ENCODE measurements at regions not wholly inside any gene's neighbourhood (a gene's known extent, or its start where the extent isn't known, plus 50 kb on each side); places are given as distances from the start of the nearest gene placed in this dataset.

- peaks cover 3% of the 10 kb centered on the region for H3K36me3 ChIP-seq (ENCODE audit: control insufficient read depth, insufficient read depth, low read length)
- H3K9me3 ChIP-seq (ENCODE audit: control insufficient read depth, low read length), result peaks cover 2% of the 10 kb centered on the region
- H3K27me3 ChIP-seq (ENCODE audit: control insufficient read depth, insufficient read depth, low read length, poor library complexity, severe bottlenecking), result no peaks in the 10 kb centered on the region
- WGBS, 2 experiments, result 84 to 100% methylated on average over 1 to 2 of the region's 2 CpGs
- H3K4me3 ChIP-seq (ENCODE audit: insufficient read depth, low read depth, low read length), result no peak overlapping the region
- H3K27ac ChIP-seq (ENCODE audit: insufficient read depth, low read depth, low read length, poor library complexity, severe bottlenecking), result no peak overlapping the region
- peaks cover 4% of the 10 kb centered on the region for H3K4me1 ChIP-seq (ENCODE audit: control insufficient read depth, insufficient read depth, low read length)
Observed at GRCh38 chr11:106152013-106152412, 74.6 kb downstream of the AASDHPPT start.

- no peaks in the 10 kb centered on the region for H3K27me3 ChIP-seq (ENCODE audit: control insufficient read depth, insufficient read depth, low read length, poor library complexity, severe bottlenecking)
- H3K4me3 ChIP-seq (ENCODE audit: insufficient read depth, low read depth, low read length), result no peak overlapping the region
- H3K9me3 ChIP-seq (ENCODE audit: control insufficient read depth, low read length), result no peaks in the 10 kb centered on the region
- peaks cover 4% of the 10 kb centered on the region for H3K4me1 ChIP-seq (ENCODE audit: control insufficient read depth, insufficient read depth, low read length)
- H3K36me3 ChIP-seq (ENCODE audit: control insufficient read depth, insufficient read depth, low read length), result peaks cover under 1% of the 10 kb centered on the region
- 22% methylated on average over 1 of the region's 1 CpG; no CpG with 5 or more reads in 1 of the 2 experiments for WGBS, 2 experiments
- peak overlapping the region; percentile 12 for H3K27ac ChIP-seq (ENCODE audit: insufficient read depth, low read depth, low read length, poor library complexity, severe bottlenecking)
Observed at GRCh38 chr11:106152824-106153223, 75.4 kb downstream of the AASDHPPT start.

- Histone ChIP-seq H3K4me3 (ENCODE audit: insufficient read depth, low read depth, low read length) (no peak overlapping the region), H3K36me3 (ENCODE audit: control insufficient read depth, insufficient read depth, low read length) (no peaks in the 10 kb centered on the region), H3K27me3 (ENCODE audit: control insufficient read depth, insufficient read depth, low read length, poor library complexity, severe bottlenecking) (no peaks in the 10 kb centered on the region), H3K4me1 (ENCODE audit: control insufficient read depth, insufficient read depth, low read length) (peaks cover 4% of the 10 kb centered on the region), H3K27ac (ENCODE audit: insufficient read depth, low read depth, low read length, poor library complexity, severe bottlenecking) (no peak overlapping the region), H3K9me3 (ENCODE audit: control insufficient read depth, low read length) (no peaks in the 10 kb centered on the region)
- WGBS, 2 experiments, result 36 to 40% methylated on average over 4 of the region's 4 CpGs
Observed at GRCh38 chr11:106156290-106156937, 79.0 kb downstream of the AASDHPPT start.

- Histone ChIP-seq H3K27me3 (ENCODE audit: control insufficient read depth, insufficient read depth, low read length, poor library complexity, severe bottlenecking) (no peaks in the 10 kb centered on the region), H3K4me3 (ENCODE audit: insufficient read depth, low read depth, low read length) (no peak overlapping the region), H3K36me3 (ENCODE audit: control insufficient read depth, insufficient read depth, low read length) (no peaks in the 10 kb centered on the region), H3K27ac (ENCODE audit: insufficient read depth, low read depth, low read length, poor library complexity, severe bottlenecking) (no peak overlapping the region), H3K9me3 (ENCODE audit: control insufficient read depth, low read length) (no peaks in the 10 kb centered on the region), H3K4me1 (ENCODE audit: control insufficient read depth, insufficient read depth, low read length) (no peaks in the 10 kb centered on the region)
- WGBS, 2 experiments, result 80 to 92% methylated on average over 3 of the region's 3 CpGs
Observed at GRCh38 chr11:106158406-106158805, 80.9 kb downstream of the AASDHPPT start.

GRCh38 chr11:106159836-106160235 lies 82.4 kb downstream of the AASDHPPT start:
- Histone ChIP-seq H3K27me3 (ENCODE audit: control insufficient read depth, insufficient read depth, low read length, poor library complexity, severe bottlenecking) (no peaks in the 10 kb centered on the region), H3K4me1 (ENCODE audit: control insufficient read depth, insufficient read depth, low read length) (no peaks in the 10 kb centered on the region), H3K4me3 (ENCODE audit: insufficient read depth, low read depth, low read length) (no peak overlapping the region), H3K27ac (ENCODE audit: insufficient read depth, low read depth, low read length, poor library complexity, severe bottlenecking) (no peak overlapping the region), H3K36me3 (ENCODE audit: control insufficient read depth, insufficient read depth, low read length) (no peaks in the 10 kb centered on the region), H3K9me3 (ENCODE audit: control insufficient read depth, low read length) (no peaks in the 10 kb centered on the region)

GRCh38 chr11:106160494-106160893 lies 83.0 kb downstream of the AASDHPPT start:
- Histone ChIP-seq H3K36me3 (ENCODE audit: control insufficient read depth, insufficient read depth, low read length) (no peaks in the 10 kb centered on the region), H3K4me1 (ENCODE audit: control insufficient read depth, insufficient read depth, low read length) (no peaks in the 10 kb centered on the region), H3K9me3 (ENCODE audit: control insufficient read depth, low read length) (no peaks in the 10 kb centered on the region), H3K27me3 (ENCODE audit: control insufficient read depth, insufficient read depth, low read length, poor library complexity, severe bottlenecking) (no peaks in the 10 kb centered on the region), H3K4me3 (ENCODE audit: insufficient read depth, low read depth, low read length) (no peak overlapping the region), H3K27ac (ENCODE audit: insufficient read depth, low read depth, low read length, poor library complexity, severe bottlenecking) (peak overlapping the region; percentile 4)
- WGBS, 2 experiments, result 94 to 95% methylated on average over 5 of the region's 7 CpGs

GRCh38 chr11:106161775-106162634 lies 84.5 kb downstream of the AASDHPPT start:
- Histone ChIP-seq H3K36me3 (ENCODE audit: control insufficient read depth, insufficient read depth, low read length) (no peaks in the 10 kb centered on the region), H3K4me1 (ENCODE audit: control insufficient read depth, insufficient read depth, low read length) (no peaks in the 10 kb centered on the region), H3K27me3 (ENCODE audit: control insufficient read depth, insufficient read depth, low read length, poor library complexity, severe bottlenecking) (no peaks in the 10 kb centered on the region), H3K4me3 (ENCODE audit: insufficient read depth, low read depth, low read length) (no peak overlapping the region), H3K27ac (ENCODE audit: insufficient read depth, low read depth, low read length, poor library complexity, severe bottlenecking) (no peak overlapping the region), H3K9me3 (ENCODE audit: control insufficient read depth, low read length) (no peaks in the 10 kb centered on the region)
- 92 to 93% methylated on average over 3 of the region's 3 CpGs for WGBS, 2 experiments

- Histone ChIP-seq H3K4me1 (ENCODE audit: control insufficient read depth, insufficient read depth, low read length) (no peaks in the 10 kb centered on the region), H3K27ac (ENCODE audit: insufficient read depth, low read depth, low read length, poor library complexity, severe bottlenecking) (no peak overlapping the region), H3K36me3 (ENCODE audit: control insufficient read depth, insufficient read depth, low read length) (no peaks in the 10 kb centered on the region), H3K27me3 (ENCODE audit: control insufficient read depth, insufficient read depth, low read length, poor library complexity, severe bottlenecking) (no peaks in the 10 kb centered on the region), H3K9me3 (ENCODE audit: control insufficient read depth, low read length) (no peaks in the 10 kb centered on the region), H3K4me3 (ENCODE audit: insufficient read depth, low read depth, low read length) (no peak overlapping the region)
Observed at GRCh38 chr11:106167085-106167484, 89.6 kb downstream of the AASDHPPT start.

- no peaks in the 10 kb centered on the region for H3K4me1 ChIP-seq (ENCODE audit: control insufficient read depth, insufficient read depth, low read length)
- 92 to 97% methylated on average over 4 of the region's 4 CpGs for WGBS, 2 experiments
- no peaks in the 10 kb centered on the region for H3K9me3 ChIP-seq (ENCODE audit: control insufficient read depth, low read length)
- H3K27ac ChIP-seq (ENCODE audit: insufficient read depth, low read depth, low read length, poor library complexity, severe bottlenecking), result no peak overlapping the region
- no peaks in the 10 kb centered on the region for H3K36me3 ChIP-seq (ENCODE audit: control insufficient read depth, insufficient read depth, low read length)
- no peaks in the 10 kb centered on the region for H3K27me3 ChIP-seq (ENCODE audit: control insufficient read depth, insufficient read depth, low read length, poor library complexity, severe bottlenecking)
- H3K4me3 ChIP-seq (ENCODE audit: insufficient read depth, low read depth, low read length), result no peak overlapping the region
Observed at GRCh38 chr11:106172386-106172991, 95.0 kb downstream of the AASDHPPT start.

GRCh38 chr11:106173291-106173690 lies 95.8 kb downstream of the AASDHPPT start:
- 84 to 88% methylated on average over 1 to 2 of the region's 2 CpGs for WGBS, 2 experiments
- Histone ChIP-seq H3K36me3 (ENCODE audit: control insufficient read depth, insufficient read depth, low read length) (no peaks in the 10 kb centered on the region), H3K4me1 (ENCODE audit: control insufficient read depth, insufficient read depth, low read length) (no peaks in the 10 kb centered on the region), H3K27ac (ENCODE audit: insufficient read depth, low read depth, low read length, poor library complexity, severe bottlenecking) (no peak overlapping the region), H3K27me3 (ENCODE audit: control insufficient read depth, insufficient read depth, low read length, poor library complexity, severe bottlenecking) (no peaks in the 10 kb centered on the region), H3K9me3 (ENCODE audit: control insufficient read depth, low read length) (no peaks in the 10 kb centered on the region), H3K4me3 (ENCODE audit: insufficient read depth, low read depth, low read length) (no peak overlapping the region)

Data from ectodermal cell (in vitro differentiated cells).